OCI-LY7 (cell line): ENCODE measurements at regions not wholly inside any gene's neighbourhood (a gene's known extent, or its start where the extent isn't known, plus 50 kb on each side); places are given as distances from the start of the nearest gene placed in this dataset.

Experiments
- BruUV-seq: library from RNA; stranded (reverse); fragments of 400-500 nt; replicated peaks from 2 replicates; lab custom pipeline; 2021; lab: Mats Ljungman, UMichigan
- CTCF ChIA-PET: fragments of 300-600 bp; sonication (Branson Sonifier 250); formaldehyde crosslinking; loops from one replicate; lab custom pipeline; 2022; ENCODE audit warnings: antibody characterized with exemption; ENCODE audit not compliant: unreplicated experiment; lab: Charles Lee
- POLR2A ChIA-PET: fragments of 300-600 bp; sonication (Branson Sonifier 250); formaldehyde crosslinking; loops from one replicate; lab custom pipeline; 2022; ENCODE audit warnings: antibody characterized with exemption; lab: Charles Lee
- DNase-seq: peaks from one replicate; pipeline ENCODE4 v3.0.0-alpha.2; 2015; ENCODE audit warnings: low spot score
- H2AFZ ChIP-seq: fragments of 200-600 bp; sonication (generic), shearing (Covaris generic); 2 replicates; pipeline ENCODE4 v1.6.1; 2014; ENCODE audit warnings: mild to moderate bottlenecking, antibody characterized with exemption, low read length, moderate library complexity
- H3K27ac ChIP-seq: fragments of 200-600 bp; sonication (generic); 2 replicates; pipeline ENCODE4 v1.5.1; 2014; ENCODE audit warnings: mixed run types, low read depth, mild to moderate bottlenecking, moderate library complexity, low read length, inconsistent platforms; ENCODE audit not compliant: poor library complexity, severe bottlenecking
- H3K36me3 ChIP-seq: fragments of 200-600 bp; sonication (generic); 2 replicates; pipeline ENCODE4 v1.6.1; 2014; ENCODE audit warnings: mild to moderate bottlenecking, antibody characterized with exemption, low read length, moderate library complexity, mixed read lengths; ENCODE audit not compliant: insufficient read depth
- H3K4me1 ChIP-seq: fragments of 200-600 bp; sonication (generic); 2 replicates; pipeline ENCODE4 v1.5.1; 2014; ENCODE audit warnings: mild to moderate bottlenecking, low read length; ENCODE audit not compliant: insufficient read depth, poor library complexity, severe bottlenecking
- H3K4me2 ChIP-seq: fragments of 200-600 bp; sonication (generic); 2 replicates; pipeline ENCODE4 v1.6.1; 2014; ENCODE audit warnings: mild to moderate bottlenecking, low read length
- H3K4me3 ChIP-seq: fragments of 200-600 bp; sonication (generic); 2 replicates; pipeline ENCODE4 v1.5.1; 2014; ENCODE audit warnings: mild to moderate bottlenecking, low read depth, low read length; ENCODE audit not compliant: poor library complexity, severe bottlenecking
- H3K79me2 ChIP-seq: fragments of 200-600 bp; sonication (generic); 2 replicates; pipeline ENCODE4 v1.6.1; 2016; ENCODE audit warnings: low read depth, mild to moderate bottlenecking, low read length, moderate library complexity, mixed read lengths; ENCODE audit not compliant: insufficient read depth
- H3K9me2 ChIP-seq: fragments of 200-600 bp; sonication (generic); 2 replicates; pipeline ENCODE4 v1.6.1; 2016; ENCODE audit warnings: mild to moderate bottlenecking, low read length, mixed read lengths; ENCODE audit not compliant: insufficient read depth
- H3K9me3 ChIP-seq: fragments of 200-600 bp; sonication (generic); 2 replicates; pipeline ENCODE4 v1.6.1; 2014; ENCODE audit warnings: mild to moderate bottlenecking, mixed run types, low read length, mixed read lengths
- H4K20me1 ChIP-seq: fragments of 200-600 bp; sonication (generic); 2 replicates; pipeline ENCODE4 v1.6.1; 2014; ENCODE audit warnings: mild to moderate bottlenecking, antibody characterized with exemption, low read length, moderate library complexity, mixed read lengths; ENCODE audit not compliant: insufficient read depth
- EZH2phosphoT487 ChIP-seq: fragments of 200-600 bp; sonication (generic); IDR thresholded peaks from 2 replicates; pipeline ENCODE4 v1.6.1; 2018; ENCODE audit warnings: low read depth, borderline replicate concordance, mild to moderate bottlenecking, mixed run types, antibody characterized with exemption, low read length, moderate library complexity, mixed read lengths
- intact Hi-C: fragments of 100-400 bp; cut with micrococcal nuclease; formaldehyde crosslinking; loops from one replicate; pipeline ENCODE4 v1.10.0; 2022; ENCODE audit not compliant: unreplicated experiment
- TF ChIP-seq, protein P1 (sequence below): fragments of 200-600 bp; sonication (generic); conservative IDR thresholded peaks from 2 replicates; pipeline ENCODE4 v1.5.1; 2014; ENCODE audit warnings: mild to moderate bottlenecking, antibody characterized with exemption, low read length, moderate library complexity, mixed read lengths

DNA sequence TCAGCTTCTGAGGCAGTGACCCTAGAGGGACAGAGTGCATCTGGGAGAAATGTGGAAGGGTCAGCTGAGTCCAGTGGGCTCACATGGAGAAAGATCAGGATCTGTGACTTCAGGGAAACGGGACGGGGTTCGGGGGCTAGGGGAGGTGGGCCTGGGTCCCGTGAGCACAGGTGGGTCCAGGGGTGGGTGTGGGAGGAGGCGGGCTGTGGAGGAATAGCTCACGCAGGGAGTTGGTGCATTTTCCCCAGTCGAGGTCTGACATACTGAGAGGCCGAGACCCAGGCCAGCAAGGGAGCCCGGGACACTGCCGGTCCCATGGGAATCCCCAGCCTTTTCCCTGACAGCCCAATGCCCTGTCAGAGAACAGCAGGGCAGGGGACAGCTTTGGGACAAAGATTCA, 93.1 kb downstream of the TNFAIP2 start:
- H2AFZ ChIP-seq = no peak overlapping the region
- H3K79me2 ChIP-seq = no peaks in the 10 kb centered on the region
- no peak overlapping the region for H3K4me3 ChIP-seq
- intact Hi-C loops = no loop called here
- no TSS peak for BruUV-seq
- no peaks in the 10 kb centered on the region for H3K9me3 ChIP-seq
- no peaks in the 10 kb centered on the region for H3K4me1 ChIP-seq
- no peaks in the 10 kb centered on the region for H3K9me2 ChIP-seq
- CTCF ChIA-PET = no interaction called here
- H4K20me1 ChIP-seq = no peaks in the 10 kb centered on the region
- no peak overlapping the region for H3K4me2 ChIP-seq
- no peaks in the 10 kb centered on the region for H3K36me3 ChIP-seq
- no peak for TF ChIP-seq EZH2phosphoT487
- TF ChIP-seq, protein P1, sequence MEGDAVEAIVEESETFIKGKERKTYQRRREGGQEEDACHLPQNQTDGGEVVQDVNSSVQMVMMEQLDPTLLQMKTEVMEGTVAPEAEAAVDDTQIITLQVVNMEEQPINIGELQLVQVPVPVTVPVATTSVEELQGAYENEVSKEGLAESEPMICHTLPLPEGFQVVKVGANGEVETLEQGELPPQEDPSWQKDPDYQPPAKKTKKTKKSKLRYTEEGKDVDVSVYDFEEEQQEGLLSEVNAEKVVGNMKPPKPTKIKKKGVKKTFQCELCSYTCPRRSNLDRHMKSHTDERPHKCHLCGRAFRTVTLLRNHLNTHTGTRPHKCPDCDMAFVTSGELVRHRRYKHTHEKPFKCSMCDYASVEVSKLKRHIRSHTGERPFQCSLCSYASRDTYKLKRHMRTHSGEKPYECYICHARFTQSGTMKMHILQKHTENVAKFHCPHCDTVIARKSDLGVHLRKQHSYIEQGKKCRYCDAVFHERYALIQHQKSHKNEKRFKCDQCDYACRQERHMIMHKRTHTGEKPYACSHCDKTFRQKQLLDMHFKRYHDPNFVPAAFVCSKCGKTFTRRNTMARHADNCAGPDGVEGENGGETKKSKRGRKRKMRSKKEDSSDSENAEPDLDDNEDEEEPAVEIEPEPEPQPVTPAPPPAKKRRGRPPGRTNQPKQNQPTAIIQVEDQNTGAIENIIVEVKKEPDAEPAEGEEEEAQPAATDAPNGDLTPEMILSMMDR = no peak
- POLR2A ChIA-PET = no interaction called here
- no peak overlapping the region for H3K27ac ChIP-seq
- no peak for DNase-seq

DNA sequence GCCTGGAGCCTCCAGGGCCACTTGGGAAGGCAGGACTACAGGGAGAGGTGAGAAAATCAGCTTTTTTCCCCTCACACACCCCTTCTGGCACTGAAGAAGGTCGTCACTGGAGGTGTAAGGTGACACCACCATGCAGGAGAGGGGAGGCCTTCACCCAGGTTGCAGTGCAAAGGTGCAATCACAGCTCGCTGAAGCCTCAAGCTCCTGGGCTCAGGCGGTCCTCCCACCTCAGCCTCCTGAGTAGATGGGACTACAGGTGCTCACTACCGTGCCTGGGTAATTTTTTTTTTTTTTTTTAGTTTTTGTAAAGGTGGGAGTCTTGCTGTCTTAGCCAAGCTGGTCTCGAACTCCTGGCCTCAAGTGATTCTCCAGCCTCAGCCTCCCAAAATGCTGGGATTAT, 93.6 kb downstream of the TNFAIP2 start:
- Histone ChIP-seq H3K36me3 (no peaks in the 10 kb centered on the region), H3K79me2 (no peaks in the 10 kb centered on the region), H3K9me3 (no peaks in the 10 kb centered on the region), H4K20me1 (no peaks in the 10 kb centered on the region), H3K4me3 (no peak overlapping the region), H3K4me2 (no peak overlapping the region), H3K9me2 (no peaks in the 10 kb centered on the region), H3K4me1 (no peaks in the 10 kb centered on the region), H2AFZ (no peak overlapping the region), H3K27ac (no peak overlapping the region)
- no peak for DNase-seq
- ChIA-PET POLR2A (interaction anchor here (0.6 to 0.7 kb wide), 2 partner anchors 53 to 373 kb away, joined by 3 to 4 read pairs; no protein-coding TSS in a partner anchor), CTCF (no interaction called here)
- no TSS peak for BruUV-seq
- intact Hi-C loops = no loop called here
- TF ChIP-seq, protein P1 = no peak
- no peak for TF ChIP-seq EZH2phosphoT487

DNA sequence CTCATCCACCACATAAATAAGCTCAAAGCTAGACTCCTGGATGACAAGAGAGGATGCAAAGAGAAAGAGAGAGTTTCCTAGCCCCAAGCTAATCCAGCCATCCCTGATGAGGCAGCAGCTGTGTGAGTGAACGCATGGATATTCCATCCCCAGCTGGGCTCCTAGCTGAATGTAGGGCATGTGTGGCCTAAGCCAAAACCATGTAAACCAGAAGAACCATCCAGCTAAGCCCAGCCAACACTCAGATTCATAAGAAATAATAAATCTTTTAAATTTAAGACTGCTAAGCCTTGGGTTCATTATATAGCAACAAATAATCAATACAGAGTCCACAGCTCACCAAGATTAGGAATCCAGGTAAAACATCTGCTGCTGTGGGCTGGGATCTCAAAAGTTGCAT, 94.3 kb downstream of the TNFAIP2 start:
- Histone ChIP-seq H4K20me1 (no peaks in the 10 kb centered on the region), H3K27ac (no peak overlapping the region), H3K36me3 (no peaks in the 10 kb centered on the region), H3K4me1 (no peaks in the 10 kb centered on the region), H3K9me2 (no peaks in the 10 kb centered on the region), H3K9me3 (no peaks in the 10 kb centered on the region), H3K79me2 (no peaks in the 10 kb centered on the region), H2AFZ (no peak overlapping the region), H3K4me2 (no peak overlapping the region), H3K4me3 (no peak overlapping the region)
- DNase-seq = no peak
- intact Hi-C loops = no loop called here
- ChIA-PET POLR2A (interaction anchor here (0.7 kb wide), 1 partner anchor 52 kb away, joined by 3 read pairs; no protein-coding TSS in a partner anchor), CTCF (no interaction called here)
- BruUV-seq = no TSS peak
- TF ChIP-seq, protein P1 = no peak
- TF ChIP-seq EZH2phosphoT487 = no peak
